DMS 273 (cell line): ENCODE measurements at regions not wholly inside any gene's neighbourhood (a gene's known extent, or its start where the extent isn't known, plus 50 kb on each side); places are given as distances from the start of the nearest gene placed in this dataset.

Source experiments
- DNase-seq: peaks from one replicate; lab custom pipeline; 2025; ENCODE audit not compliant: unreplicated experiment; lab: John Stamatoyannopoulos, UW

- no peak for DNase-seq
Observed at GRCh38 chr2:241924069-241924908, 54.8 kb downstream of the RTP5 start.

- DNase-seq = no peak
Observed at GRCh38 chr2:241924909-241925250, 55.4 kb downstream of the RTP5 start.

- no peak for DNase-seq
Observed at GRCh38 chr2:241925277-241925676, 55.7 kb downstream of the RTP5 start.

GRCh38 chr2:241925821-241926441 lies 56.4 kb downstream of the RTP5 start:
- DNase-seq = no peak

GRCh38 chr2:241926541-241927311 lies 57.2 kb downstream of the RTP5 start:
- no peak for DNase-seq

- DNase-seq = no peak
Observed at GRCh38 chr2:241929551-241930490, 60.3 kb downstream of the RTP5 start.

- DNase-seq = no peak
Observed at GRCh38 chr2:241931084-241931975, 61.8 kb downstream of the RTP5 start.

GRCh38 chr2:241931976-241932898 lies 62.7 kb downstream of the RTP5 start:
- no peak for DNase-seq

- DNase-seq = no peak
Observed at GRCh38 chr2:241932899-241933178, 63.3 kb downstream of the RTP5 start.

GRCh38 chr2:241933179-241933911 lies 63.8 kb downstream of the RTP5 start:
- no peak for DNase-seq

- DNase-seq = no peak
Observed at GRCh38 chr2:241935314-241935713, 65.8 kb downstream of the RTP5 start.

- DNase-seq = no peak
Observed at GRCh38 chr2:241935774-241936173, 66.2 kb downstream of the RTP5 start.

GRCh38 chr2:241936457-241937133 lies 67.1 kb downstream of the RTP5 start:
- DNase-seq = no peak

- no peak for DNase-seq
Observed at GRCh38 chr2:241937297-241937696, 67.8 kb downstream of the RTP5 start.

GRCh38 chr2:241939541-241939940 lies 70.0 kb downstream of the RTP5 start:
- DNase-seq = no peak

- no peak for DNase-seq
Observed at GRCh38 chr2:241940329-241940728, 70.8 kb downstream of the RTP5 start.

- DNase-seq = no peak
Observed at GRCh38 chr2:241941691-241942301, 72.3 kb downstream of the RTP5 start.
